ENCODE measurements at regions not wholly inside any gene's neighbourhood (a gene's known extent, or its start where the extent isn't known, plus 50 kb on each side); places are given as distances from the start of the nearest gene placed in this dataset.
A peak's percentile ranks its signal among the peaks of the same experiment; 100 is the strongest.

DNA sequence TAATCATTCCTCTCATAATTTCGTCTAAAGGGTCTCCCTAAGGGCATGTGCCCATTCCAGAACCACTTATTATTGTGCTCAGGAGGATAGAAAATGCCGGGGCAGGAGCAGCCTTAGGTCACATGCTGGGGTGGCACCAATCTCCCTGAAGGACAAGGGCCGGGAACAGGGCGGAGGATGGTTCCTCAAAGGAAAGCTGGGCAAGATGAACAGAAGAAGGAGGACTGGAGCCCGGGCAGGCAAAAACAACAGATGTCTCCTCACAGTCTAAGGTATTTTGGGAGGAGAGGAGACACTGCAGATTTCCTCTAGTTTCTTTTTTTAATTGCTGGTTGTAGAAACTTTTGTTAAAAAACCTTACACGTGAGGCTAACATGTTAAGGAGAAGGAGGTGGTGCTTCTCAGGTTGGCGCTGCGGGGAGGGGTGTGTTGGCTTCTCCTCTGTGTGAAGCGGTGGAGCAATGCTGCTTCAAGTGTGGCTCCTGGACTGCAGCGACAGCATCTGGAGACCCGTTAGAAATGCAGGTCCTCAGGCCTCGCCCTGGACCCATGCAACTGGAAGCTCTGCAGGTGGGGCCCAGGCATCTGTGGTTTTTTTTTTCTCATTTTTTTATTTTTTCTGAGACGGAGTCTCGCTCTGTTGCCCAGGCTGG lies 164.8 kb downstream of the AACS start:
- TF ChIP-seq TEAD4 (IDR thresholded peaks at IDR 0.05) (no peak), EP300 (IDR thresholded peaks at IDR 0.05; ENCODE audit: borderline replicate concordance) (no peak), ZBTB7A (IDR thresholded peaks at IDR 0.05; ENCODE audit: low read depth) (no peak), TAF1 (IDR thresholded peaks at IDR 0.05; ENCODE audit: low read depth) (no peak), YY1 (IDR thresholded peaks at IDR 0.05; ENCODE audit: low read depth) (no peak), NFIC (IDR thresholded peaks at IDR 0.05) (no peak)
- TF ChIP-seq, protein P1, sequence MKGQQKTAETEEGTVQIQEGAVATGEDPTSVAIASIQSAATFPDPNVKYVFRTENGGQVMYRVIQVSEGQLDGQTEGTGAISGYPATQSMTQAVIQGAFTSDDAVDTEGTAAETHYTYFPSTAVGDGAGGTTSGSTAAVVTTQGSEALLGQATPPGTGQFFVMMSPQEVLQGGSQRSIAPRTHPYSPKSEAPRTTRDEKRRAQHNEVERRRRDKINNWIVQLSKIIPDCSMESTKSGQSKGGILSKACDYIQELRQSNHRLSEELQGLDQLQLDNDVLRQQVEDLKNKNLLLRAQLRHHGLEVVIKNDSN (IDR thresholded peaks at IDR 0.05) = no peak

DNA sequence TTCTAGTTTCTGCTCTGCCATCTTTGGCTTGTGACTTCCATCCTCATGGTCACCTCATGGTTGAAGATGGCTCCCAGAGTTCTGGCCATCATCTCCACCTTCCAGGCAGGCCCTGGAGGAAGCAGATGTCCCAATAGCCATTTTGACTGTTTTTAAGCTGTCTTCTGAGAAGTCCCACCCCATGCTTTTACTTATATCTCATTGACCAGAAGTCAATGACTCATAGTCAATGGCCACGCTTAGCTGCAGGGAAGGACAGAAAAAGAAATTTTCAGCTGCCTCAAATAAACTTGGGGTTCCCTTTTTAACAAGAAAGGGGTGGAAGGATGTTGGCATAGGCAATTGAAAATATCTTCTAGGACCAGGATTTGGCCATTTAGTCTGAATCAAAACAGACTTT lies 168.1 kb downstream of the AACS start:
- TF ChIP-seq EP300 (IDR thresholded peaks at IDR 0.05; ENCODE audit: borderline replicate concordance) (no peak), NFIC (IDR thresholded peaks at IDR 0.05) (no peak), YY1 (IDR thresholded peaks at IDR 0.05; ENCODE audit: low read depth) (no peak), EGR1 (IDR thresholded peaks at IDR 0.05) (no peak), CEBPB (IDR thresholded peaks at IDR 0.05) (no peak), RAD21 (IDR thresholded peaks at IDR 0.05; ENCODE audit: low read depth) (no peak), FOXM1 (IDR thresholded peaks at IDR 0.05; ENCODE audit: borderline replicate concordance, low read depth) (no peak), TCF12 (IDR thresholded peaks at IDR 0.05; ENCODE audit: low read depth) (no peak), ZBTB7A (IDR thresholded peaks at IDR 0.05; ENCODE audit: low read depth) (no peak), CREB1 (IDR thresholded peaks at IDR 0.05; ENCODE audit: low read depth) (no peak), TAF1 (IDR thresholded peaks at IDR 0.05; ENCODE audit: low read depth) (no peak)
- TF ChIP-seq, protein P2, sequence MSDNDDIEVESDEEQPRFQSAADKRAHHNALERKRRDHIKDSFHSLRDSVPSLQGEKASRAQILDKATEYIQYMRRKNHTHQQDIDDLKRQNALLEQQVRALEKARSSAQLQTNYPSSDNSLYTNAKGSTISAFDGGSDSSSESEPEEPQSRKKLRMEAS (IDR thresholded peaks at IDR 0.05) = no peak

DNA sequence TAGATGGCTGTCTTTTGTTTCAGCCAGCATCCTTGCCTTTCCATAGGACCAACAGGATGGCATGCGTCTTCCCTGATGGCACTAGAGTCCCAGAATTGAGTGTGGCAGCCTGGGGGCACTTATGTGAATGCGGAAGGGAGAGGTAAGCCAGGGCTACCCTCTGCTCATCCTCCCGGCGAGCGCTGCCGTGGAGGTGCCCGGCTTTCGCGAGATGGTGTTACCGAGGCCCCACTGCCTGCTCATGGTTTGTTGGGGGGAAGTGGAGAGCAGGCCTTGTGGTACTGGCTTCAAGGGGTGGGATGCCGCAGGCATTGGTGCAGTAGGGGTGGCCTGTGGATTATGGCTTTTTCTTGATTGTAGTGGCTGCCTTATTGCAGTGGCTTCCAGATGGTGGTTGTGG lies 174.3 kb downstream of the AACS start:
- TF ChIP-seq EGR1 (IDR thresholded peaks at IDR 0.05) = no peak
- TF ChIP-seq YY1 (IDR thresholded peaks at IDR 0.05; ENCODE audit: low read depth) = no peak
- TF ChIP-seq, protein P3, sequence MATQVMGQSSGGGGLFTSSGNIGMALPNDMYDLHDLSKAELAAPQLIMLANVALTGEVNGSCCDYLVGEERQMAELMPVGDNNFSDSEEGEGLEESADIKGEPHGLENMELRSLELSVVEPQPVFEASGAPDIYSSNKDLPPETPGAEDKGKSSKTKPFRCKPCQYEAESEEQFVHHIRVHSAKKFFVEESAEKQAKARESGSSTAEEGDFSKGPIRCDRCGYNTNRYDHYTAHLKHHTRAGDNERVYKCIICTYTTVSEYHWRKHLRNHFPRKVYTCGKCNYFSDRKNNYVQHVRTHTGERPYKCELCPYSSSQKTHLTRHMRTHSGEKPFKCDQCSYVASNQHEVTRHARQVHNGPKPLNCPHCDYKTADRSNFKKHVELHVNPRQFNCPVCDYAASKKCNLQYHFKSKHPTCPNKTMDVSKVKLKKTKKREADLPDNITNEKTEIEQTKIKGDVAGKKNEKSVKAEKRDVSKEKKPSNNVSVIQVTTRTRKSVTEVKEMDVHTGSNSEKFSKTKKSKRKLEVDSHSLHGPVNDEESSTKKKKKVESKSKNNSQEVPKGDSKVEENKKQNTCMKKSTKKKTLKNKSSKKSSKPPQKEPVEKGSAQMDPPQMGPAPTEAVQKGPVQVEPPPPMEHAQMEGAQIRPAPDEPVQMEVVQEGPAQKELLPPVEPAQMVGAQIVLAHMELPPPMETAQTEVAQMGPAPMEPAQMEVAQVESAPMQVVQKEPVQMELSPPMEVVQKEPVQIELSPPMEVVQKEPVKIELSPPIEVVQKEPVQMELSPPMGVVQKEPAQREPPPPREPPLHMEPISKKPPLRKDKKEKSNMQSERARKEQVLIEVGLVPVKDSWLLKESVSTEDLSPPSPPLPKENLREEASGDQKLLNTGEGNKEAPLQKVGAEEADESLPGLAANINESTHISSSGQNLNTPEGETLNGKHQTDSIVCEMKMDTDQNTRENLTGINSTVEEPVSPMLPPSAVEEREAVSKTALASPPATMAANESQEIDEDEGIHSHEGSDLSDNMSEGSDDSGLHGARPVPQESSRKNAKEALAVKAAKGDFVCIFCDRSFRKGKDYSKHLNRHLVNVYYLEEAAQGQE (IDR thresholded peaks at IDR 0.05; ENCODE audit: low read depth) = no peak
- TF ChIP-seq, protein P1 (IDR thresholded peaks at IDR 0.05) = no peak
- TF ChIP-seq EP300 (IDR thresholded peaks at IDR 0.05; ENCODE audit: borderline replicate concordance) = no peak
- TF ChIP-seq CREB1 (IDR thresholded peaks at IDR 0.05; ENCODE audit: low read depth) = no peak
- no peak for TF ChIP-seq TAF1 (IDR thresholded peaks at IDR 0.05; ENCODE audit: low read depth)
- TF ChIP-seq CEBPB (IDR thresholded peaks at IDR 0.05) = no peak
- TF ChIP-seq TEAD4 (IDR thresholded peaks at IDR 0.05) = no peak
- TF ChIP-seq NFIC (IDR thresholded peaks at IDR 0.05) = no peak
- TF ChIP-seq FOXM1 (IDR thresholded peaks at IDR 0.05; ENCODE audit: borderline replicate concordance, low read depth) = no peak
- TF ChIP-seq, protein P2 (IDR thresholded peaks at IDR 0.05) = no peak
- TF ChIP-seq RAD21 (IDR thresholded peaks at IDR 0.05; ENCODE audit: low read depth) = no peak

DNA sequence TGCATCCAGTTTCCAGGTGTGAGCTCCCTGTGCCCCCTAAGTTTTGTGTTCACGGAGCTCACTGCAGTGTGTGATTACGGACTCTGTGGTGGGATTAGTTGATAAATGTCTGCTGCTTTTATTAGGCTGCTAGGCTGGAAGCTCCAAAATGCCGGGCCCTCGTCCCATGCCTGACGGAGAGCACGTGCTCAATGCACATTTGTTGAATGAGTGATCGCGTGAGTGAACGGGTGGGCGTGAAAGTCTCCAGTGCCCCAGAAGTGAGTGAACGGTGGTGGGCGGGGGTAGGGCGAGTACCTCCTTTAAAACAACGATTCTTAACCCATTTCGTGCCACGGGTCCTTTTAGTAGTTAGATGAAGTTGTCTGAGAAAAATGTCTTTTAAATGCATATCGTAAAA lies 175.5 kb downstream of the AACS start:
- TF ChIP-seq, protein P2 (IDR thresholded peaks at IDR 0.05) = peak; percentile 60
- no peak for TF ChIP-seq CEBPB (IDR thresholded peaks at IDR 0.05)
- TF ChIP-seq TAF1 (IDR thresholded peaks at IDR 0.05; ENCODE audit: low read depth) = no peak
- TF ChIP-seq FOXM1 (IDR thresholded peaks at IDR 0.05; ENCODE audit: borderline replicate concordance, low read depth) = no peak

DNA sequence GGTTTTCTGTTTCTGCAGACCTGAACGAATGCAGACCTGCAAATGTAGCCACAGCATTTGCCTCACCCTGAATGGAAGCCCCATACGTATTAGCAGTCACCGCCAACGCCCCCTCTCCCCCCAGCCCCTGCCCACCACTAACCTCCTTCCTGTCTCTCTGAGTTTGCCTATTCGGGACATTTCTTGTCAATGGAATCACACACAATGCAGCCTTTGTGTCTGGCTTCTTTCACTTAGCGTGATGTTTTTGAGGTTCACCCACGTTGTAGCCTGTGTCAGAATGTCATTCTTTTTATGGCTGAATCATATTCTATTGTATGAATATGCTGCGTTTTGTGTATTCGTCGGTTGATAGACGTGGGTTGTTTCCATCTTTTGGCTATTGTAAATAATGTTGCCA lies 178.6 kb downstream of the AACS start:
- TF ChIP-seq, protein P1 (IDR thresholded peaks at IDR 0.05) = no peak
- no peak for TF ChIP-seq ZBTB7A (IDR thresholded peaks at IDR 0.05; ENCODE audit: low read depth)
- TF ChIP-seq TCF12 (IDR thresholded peaks at IDR 0.05; ENCODE audit: low read depth) = no peak
- TF ChIP-seq NFIC (IDR thresholded peaks at IDR 0.05) = no peak
- TF ChIP-seq TAF1 (IDR thresholded peaks at IDR 0.05; ENCODE audit: low read depth) = no peak
- no peak for TF ChIP-seq TEAD4 (IDR thresholded peaks at IDR 0.05)
- TF ChIP-seq CEBPB (IDR thresholded peaks at IDR 0.05) = no peak
- TF ChIP-seq EP300 (IDR thresholded peaks at IDR 0.05; ENCODE audit: borderline replicate concordance) = no peak
- TF ChIP-seq, protein P2 (IDR thresholded peaks at IDR 0.05) = no peak
- TF ChIP-seq FOXM1 (IDR thresholded peaks at IDR 0.05; ENCODE audit: borderline replicate concordance, low read depth) = no peak

DNA sequence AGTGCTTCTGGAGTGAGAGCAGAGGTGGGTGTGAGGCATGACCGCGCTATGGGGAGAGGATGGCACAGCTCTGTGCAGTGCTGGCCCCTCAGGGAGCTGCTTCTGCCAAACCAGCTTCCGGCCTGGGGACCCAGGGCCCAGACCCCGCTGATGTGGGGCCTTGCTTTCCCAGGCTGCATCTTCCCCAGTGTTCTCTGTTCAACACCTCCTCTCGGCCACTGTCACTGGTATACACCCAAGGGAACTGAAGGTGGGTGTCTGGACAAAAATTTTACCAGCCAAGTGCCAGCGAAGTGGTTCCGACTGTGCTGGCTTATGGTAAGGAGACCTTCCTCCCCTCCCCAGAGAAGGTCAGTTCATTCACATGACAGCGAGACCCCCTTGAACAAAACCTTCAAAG lies 179.1 kb downstream of the AACS start:
- TF ChIP-seq TEAD4 (IDR thresholded peaks at IDR 0.05) (no peak), CREB1 (IDR thresholded peaks at IDR 0.05; ENCODE audit: low read depth) (no peak), ZBTB7A (IDR thresholded peaks at IDR 0.05; ENCODE audit: low read depth) (no peak), EP300 (IDR thresholded peaks at IDR 0.05; ENCODE audit: borderline replicate concordance) (no peak), EGR1 (IDR thresholded peaks at IDR 0.05) (no peak), FOXM1 (IDR thresholded peaks at IDR 0.05; ENCODE audit: borderline replicate concordance, low read depth) (no peak)
- TF ChIP-seq, protein P1 (IDR thresholded peaks at IDR 0.05) = no peak
- TF ChIP-seq, protein P2 (IDR thresholded peaks at IDR 0.05) = no peak
